LNCAP (cell line): ENCODE measurements at regions not wholly inside any gene's neighbourhood (a gene's known extent, or its start where the extent isn't known, plus 50 kb on each side); places are given as distances from the start of the nearest gene placed in this dataset.

Experiments used
- CTCF ChIP-seq: fragments of 450-650 bp; IDR thresholded peaks from 2 replicates; pipeline ENCODE4 v1.5.1; 2017; ENCODE audit warnings: mild to moderate bottlenecking

GRCh38 chr12:45540661-45541341 is 188.7 kb upstream of the ARID2 start:
- TF ChIP-seq CTCF = no peak

GRCh38 chr12:45543887-45544286 is 185.6 kb upstream of the ARID2 start:
- TF ChIP-seq CTCF = peak; percentile 78

GRCh38 chr12:45546545-45546944 is 183.0 kb upstream of the ARID2 start:
- no peak for TF ChIP-seq CTCF

- TF ChIP-seq CTCF = no peak
Measured at GRCh38 chr12:45547132-45547531, 182.4 kb upstream of the ARID2 start.

- no peak for TF ChIP-seq CTCF
Measured at GRCh38 chr12:45547822-45548221, 181.7 kb upstream of the ARID2 start.

- TF ChIP-seq CTCF = no peak
Measured at GRCh38 chr12:45548426-45548825, 181.1 kb upstream of the ARID2 start.

GRCh38 chr12:45549337-45549902 is 180.1 kb upstream of the ARID2 start:
- TF ChIP-seq CTCF = no peak
